ENCODE measurements at regions not wholly inside any gene's neighbourhood (a gene's known extent, or its start where the extent isn't known, plus 50 kb on each side); places are given as distances from the start of the nearest gene placed in this dataset.
"Not testable (repeated sequence)": the region's sequence is repeated elsewhere in the genome, so short reads cannot be mapped to it uniquely, and the experiment has no call there.

DNA sequence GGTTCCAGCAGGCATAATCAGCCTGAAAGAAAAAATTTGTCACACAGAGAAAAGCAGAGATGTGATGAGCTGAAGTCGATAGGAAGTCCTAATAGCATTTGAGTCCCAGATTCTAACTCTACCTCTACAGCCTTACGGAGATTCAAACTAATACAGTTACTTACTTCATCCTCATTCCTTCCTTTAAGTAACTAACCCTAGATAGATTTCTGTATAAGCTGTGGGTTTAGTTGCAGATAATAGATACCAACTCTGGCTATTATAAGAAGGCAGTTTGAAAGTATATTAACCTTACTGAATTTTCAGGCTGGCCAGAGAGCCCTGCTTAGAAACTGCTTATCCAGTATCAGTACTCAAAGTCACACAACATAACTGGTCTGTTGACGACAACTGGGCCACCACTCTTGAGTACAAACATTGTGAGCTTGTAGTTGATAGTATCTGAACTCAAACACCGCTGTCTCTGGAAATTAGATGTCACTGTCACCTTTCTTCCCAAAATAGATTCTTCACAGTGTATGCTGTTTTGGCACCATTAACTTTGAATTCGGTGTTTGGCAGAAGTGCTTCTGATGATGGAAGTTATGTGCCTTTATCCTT lies 484.3 kb downstream of the DIPK2A start:
- no peak overlapping the region for H3K27ac Mint-ChIP-seq
- no peaks in the 10 kb centered on the region for H3K4me1 Mint-ChIP-seq (ENCODE audit: low read depth)
- H3K4me3 Mint-ChIP-seq = no peak overlapping the region
- H3K36me3 Mint-ChIP-seq (ENCODE audit: low read depth) = no peaks in the 10 kb centered on the region
- H3K9me3 Mint-ChIP-seq = no peaks in the 10 kb centered on the region
- no peaks in the 10 kb centered on the region for H3K27me3 Mint-ChIP-seq (ENCODE audit: low read depth)

GRCh38 chr3:144457758-144458157 lies 486.1 kb downstream of the DIPK2A start:
- H3K4me1 Mint-ChIP-seq (ENCODE audit: low read depth) = no peaks in the 10 kb centered on the region
- H3K27me3 Mint-ChIP-seq (ENCODE audit: low read depth) = no peaks in the 10 kb centered on the region
- H3K36me3 Mint-ChIP-seq (ENCODE audit: low read depth) = no peaks in the 10 kb centered on the region
- no peaks in the 10 kb centered on the region for H3K9me3 Mint-ChIP-seq
- no peak overlapping the region for H3K27ac Mint-ChIP-seq
- no peak overlapping the region for H3K4me3 Mint-ChIP-seq

- no peaks in the 10 kb centered on the region for H3K9me3 Mint-ChIP-seq
- H3K4me1 Mint-ChIP-seq (ENCODE audit: low read depth) = no peaks in the 10 kb centered on the region
- no peaks in the 10 kb centered on the region for H3K36me3 Mint-ChIP-seq (ENCODE audit: low read depth)
Measured at GRCh38 chr3:144458283-144458682, 486.7 kb downstream of the DIPK2A start.

DNA sequence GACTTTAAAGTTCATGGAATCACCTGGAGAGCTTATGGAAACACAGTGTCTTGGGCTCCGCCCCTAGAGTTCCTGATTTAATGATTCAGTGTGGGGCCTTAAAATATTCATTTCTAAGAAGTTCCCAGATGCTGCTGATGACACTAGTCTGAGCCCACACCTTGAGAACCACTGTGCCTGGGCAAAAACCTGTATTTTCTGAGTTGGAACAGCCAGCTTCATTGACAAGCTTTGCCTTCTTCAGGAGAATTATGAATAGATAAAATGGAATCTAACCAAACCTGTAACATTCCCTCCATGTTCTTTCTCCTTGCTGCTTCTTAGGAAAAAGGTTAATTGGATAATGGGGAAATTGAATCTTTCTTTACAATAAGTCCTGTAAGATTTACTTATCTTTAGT lies 490.7 kb downstream of the DIPK2A start:
- H3K9me3 Mint-ChIP-seq = no peaks in the 10 kb centered on the region
- no peaks in the 10 kb centered on the region for H3K36me3 Mint-ChIP-seq (ENCODE audit: low read depth)
- no peak overlapping the region for H3K4me3 Mint-ChIP-seq
- no peaks in the 10 kb centered on the region for H3K27me3 Mint-ChIP-seq (ENCODE audit: low read depth)
- H3K4me1 Mint-ChIP-seq (ENCODE audit: low read depth) = no peaks in the 10 kb centered on the region
- no peak overlapping the region for H3K27ac Mint-ChIP-seq

More at GRCh38 chr3:144458283-144458682, 486.7 kb downstream of the DIPK2A start:
- Mint-ChIP-seq H3K27me3 (ENCODE audit: low read depth) (no peaks in the 10 kb centered on the region), H3K4me3 (no peak overlapping the region), H3K27ac (no peak overlapping the region)

- Mint-ChIP-seq H3K4me3 (no peak overlapping the region), H3K27me3 (ENCODE audit: low read depth) (no peaks in the 10 kb centered on the region), H3K36me3 (ENCODE audit: low read depth) (no peaks in the 10 kb centered on the region), H3K4me1 (ENCODE audit: low read depth) (no peaks in the 10 kb centered on the region), H3K27ac (no peak overlapping the region), H3K9me3 (no peaks in the 10 kb centered on the region)
Measured at GRCh38 chr3:144463911-144464310, 492.3 kb downstream of the DIPK2A start.

DNA sequence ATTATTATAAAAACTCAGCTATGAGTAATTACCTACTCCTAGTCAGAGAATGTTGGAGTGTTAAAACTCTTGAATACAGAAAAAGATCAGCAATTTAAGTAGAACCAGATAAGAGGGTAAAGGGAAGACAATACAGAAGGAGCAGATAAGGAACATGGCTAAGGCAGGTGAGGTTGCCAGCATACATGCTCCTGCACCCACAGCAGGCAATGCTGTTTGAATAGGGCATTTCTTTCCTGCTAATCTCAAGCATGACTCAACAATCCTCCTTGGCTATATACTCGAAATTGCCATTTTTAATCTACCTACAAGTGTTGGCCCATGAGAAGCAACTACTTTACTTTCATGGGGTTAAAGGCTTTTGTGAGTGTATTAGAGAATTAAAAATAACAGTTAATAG lies 494.5 kb downstream of the DIPK2A start:
- Mint-ChIP-seq H3K36me3 (ENCODE audit: low read depth) (no peaks in the 10 kb centered on the region), H3K4me1 (ENCODE audit: low read depth) (no peaks in the 10 kb centered on the region)

DNA sequence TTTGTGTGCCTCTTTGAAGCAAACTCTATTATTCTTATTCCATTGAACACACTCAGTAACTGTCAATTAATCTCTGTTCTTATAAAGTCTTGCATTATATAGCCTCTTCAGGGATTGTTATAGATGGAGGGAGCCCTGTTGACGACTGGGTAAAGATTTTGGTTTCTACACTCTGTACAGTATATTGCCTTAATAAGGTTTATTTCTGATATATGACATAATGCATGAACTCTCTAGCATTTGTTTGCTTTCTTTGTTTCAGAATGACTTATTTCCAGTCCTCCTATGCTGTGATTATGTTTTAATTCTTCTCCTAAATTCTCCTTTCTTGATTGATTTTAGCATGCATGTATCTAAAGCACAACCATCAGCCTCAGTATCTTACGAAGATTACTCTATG lies 494.9 kb downstream of the DIPK2A start:
- H3K36me3 Mint-ChIP-seq (ENCODE audit: low read depth) = no peaks in the 10 kb centered on the region
- H3K27ac Mint-ChIP-seq = no peak overlapping the region
- no peak overlapping the region for H3K4me3 Mint-ChIP-seq
- H3K4me1 Mint-ChIP-seq (ENCODE audit: low read depth) = no peaks in the 10 kb centered on the region
- no peaks in the 10 kb centered on the region for H3K9me3 Mint-ChIP-seq
- H3K27me3 Mint-ChIP-seq (ENCODE audit: low read depth) = no peaks in the 10 kb centered on the region

More for the DNA sequence above, 494.5 kb downstream of the DIPK2A start:
- Mint-ChIP-seq H3K27ac (no peak overlapping the region), H3K9me3 (no peaks in the 10 kb centered on the region), H3K27me3 (ENCODE audit: low read depth) (no peaks in the 10 kb centered on the region), H3K4me3 (no peak overlapping the region)

DNA sequence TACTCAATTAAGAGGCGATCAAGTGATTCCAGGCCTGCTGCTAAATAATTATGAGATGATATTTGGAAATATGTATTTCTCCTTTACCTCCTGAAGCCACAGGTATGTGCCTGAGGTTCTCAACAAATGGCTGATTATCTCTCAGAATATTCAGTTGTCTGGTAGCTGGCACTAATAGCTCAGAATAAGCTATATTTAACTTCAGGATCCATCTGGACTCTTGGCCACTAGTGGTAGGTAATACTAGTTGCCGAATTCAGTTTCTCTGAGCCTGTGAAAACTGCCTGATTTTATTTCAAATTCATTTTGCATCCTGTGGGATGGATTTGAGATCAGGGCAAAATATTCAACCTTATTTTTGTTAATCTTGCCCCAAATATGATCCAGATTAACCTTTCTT lies 499.0 kb downstream of the DIPK2A start:
- Mint-ChIP-seq H3K27ac (no peak overlapping the region), H3K36me3 (ENCODE audit: low read depth) (no peaks in the 10 kb centered on the region), H3K4me3 (no peak overlapping the region), H3K27me3 (ENCODE audit: low read depth) (no peaks in the 10 kb centered on the region), H3K4me1 (ENCODE audit: low read depth) (no peaks in the 10 kb centered on the region), H3K9me3 (no peaks in the 10 kb centered on the region)

DNA sequence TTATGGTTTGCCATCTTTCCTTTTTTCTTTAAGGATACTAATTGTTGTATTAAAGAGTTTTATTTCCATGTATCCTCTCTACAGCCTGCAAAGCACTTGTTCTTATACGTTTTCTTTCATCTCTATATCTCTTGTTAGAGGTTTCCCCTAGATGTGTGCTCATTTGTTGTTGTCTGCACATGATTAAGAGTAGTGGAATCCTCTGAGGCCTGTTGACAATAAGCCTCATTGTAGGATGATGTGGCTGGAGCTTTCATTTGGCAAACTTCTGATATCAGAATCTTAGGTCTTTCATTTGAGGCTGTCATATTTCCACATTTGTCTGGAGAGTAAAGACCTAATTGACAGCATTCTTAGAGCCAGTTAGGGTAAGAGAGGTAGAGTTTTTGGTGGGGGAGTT lies 506.0 kb downstream of the DIPK2A start:
- H3K4me1 Mint-ChIP-seq (ENCODE audit: low read depth) = no peaks in the 10 kb centered on the region
- no peaks in the 10 kb centered on the region for H3K27me3 Mint-ChIP-seq (ENCODE audit: low read depth)
- no peaks in the 10 kb centered on the region for H3K36me3 Mint-ChIP-seq (ENCODE audit: low read depth)
- H3K4me3 Mint-ChIP-seq = no peak overlapping the region
- H3K9me3 Mint-ChIP-seq = no peaks in the 10 kb centered on the region
- H3K27ac Mint-ChIP-seq = no peak overlapping the region

DNA sequence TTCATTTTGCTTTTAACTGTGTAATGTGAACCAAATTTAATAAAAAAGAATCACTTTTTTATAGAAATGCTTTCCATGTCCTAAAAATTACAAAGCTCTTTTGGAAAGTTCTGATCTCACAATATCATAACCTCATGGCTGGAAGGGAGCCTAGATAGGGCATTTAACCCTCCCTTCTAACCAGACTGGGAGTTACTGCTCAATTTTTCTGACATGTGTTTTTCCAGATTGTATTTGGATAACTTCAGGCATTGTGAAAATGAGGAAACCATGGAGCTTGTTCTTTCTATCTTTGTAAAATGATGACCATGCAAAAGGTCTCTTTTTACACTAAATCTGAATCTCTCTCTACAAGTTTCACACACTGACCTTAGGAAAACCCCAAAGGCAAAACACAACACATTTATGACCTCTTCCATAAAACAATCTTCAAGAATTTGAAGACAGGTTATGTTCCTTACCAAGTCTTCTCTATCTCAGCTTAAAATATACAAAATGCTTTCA lies 508.8 kb downstream of the DIPK2A start:
- H3K4me3 Mint-ChIP-seq = no peak overlapping the region
- no peak overlapping the region for H3K27ac Mint-ChIP-seq
- no peaks in the 10 kb centered on the region for H3K36me3 Mint-ChIP-seq (ENCODE audit: low read depth)
- no peaks in the 10 kb centered on the region for H3K4me1 Mint-ChIP-seq (ENCODE audit: low read depth)
- no peaks in the 10 kb centered on the region for H3K9me3 Mint-ChIP-seq
- no peaks in the 10 kb centered on the region for H3K27me3 Mint-ChIP-seq (ENCODE audit: low read depth)

DNA sequence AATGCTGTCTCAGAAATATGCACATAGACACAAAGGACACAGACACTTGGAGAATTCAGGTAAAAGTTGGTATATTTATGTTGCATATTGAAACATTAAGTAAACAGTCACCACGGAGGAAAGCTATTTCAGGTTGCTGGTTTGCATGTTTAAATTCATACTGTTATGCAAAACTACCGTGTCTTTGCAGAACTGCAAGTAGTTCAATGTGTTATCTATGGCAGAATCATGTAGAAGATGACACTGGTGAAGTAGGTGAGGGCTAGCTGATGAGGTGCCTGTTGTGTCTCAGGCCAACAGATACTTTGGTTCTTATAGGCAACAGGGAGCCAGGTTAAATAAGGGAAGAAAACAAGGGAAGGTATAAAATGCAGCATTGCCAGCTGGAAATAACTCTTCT lies 511.3 kb downstream of the DIPK2A start:
- H3K27me3 Mint-ChIP-seq (ENCODE audit: low read depth) = no peaks in the 10 kb centered on the region
- H3K4me3 Mint-ChIP-seq = no peak overlapping the region
- H3K4me1 Mint-ChIP-seq (ENCODE audit: low read depth) = no peaks in the 10 kb centered on the region
- no peaks in the 10 kb centered on the region for H3K36me3 Mint-ChIP-seq (ENCODE audit: low read depth)
- no peak overlapping the region for H3K27ac Mint-ChIP-seq
- H3K9me3 Mint-ChIP-seq = no peaks in the 10 kb centered on the region

- H3K36me3 Mint-ChIP-seq (ENCODE audit: low read depth) = no peaks in the 10 kb centered on the region
- no peak overlapping the region for H3K27ac Mint-ChIP-seq
- no peaks in the 10 kb centered on the region for H3K4me1 Mint-ChIP-seq (ENCODE audit: low read depth)
- H3K9me3 Mint-ChIP-seq = no peaks in the 10 kb centered on the region
- no peak overlapping the region for H3K4me3 Mint-ChIP-seq
- no peaks in the 10 kb centered on the region for H3K27me3 Mint-ChIP-seq (ENCODE audit: low read depth)
Measured at GRCh38 chr3:144487011-144487410, 515.4 kb downstream of the DIPK2A start.

DNA sequence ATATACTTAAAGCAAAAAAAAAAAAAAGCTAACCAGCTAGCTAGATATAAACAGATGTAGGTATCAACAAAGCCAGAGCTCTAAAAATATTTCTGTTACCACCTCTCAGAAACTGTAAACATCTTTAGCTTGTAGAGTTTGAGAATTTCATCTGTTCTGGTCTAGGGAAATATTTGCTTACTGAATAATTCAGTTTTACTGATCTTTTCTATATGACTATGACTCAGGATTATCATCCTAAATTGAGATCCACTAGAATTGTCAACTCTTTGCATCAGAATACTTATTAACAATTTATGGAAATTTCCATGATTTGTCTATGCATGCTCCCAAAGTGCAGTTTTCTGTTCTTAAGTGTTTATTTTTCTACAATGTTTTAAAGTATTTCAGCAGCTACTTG lies 517.3 kb downstream of the DIPK2A start:
- no peaks in the 10 kb centered on the region for H3K27me3 Mint-ChIP-seq (ENCODE audit: low read depth)
- H3K4me3 Mint-ChIP-seq = no peak overlapping the region
- H3K27ac Mint-ChIP-seq = no peak overlapping the region
- H3K9me3 Mint-ChIP-seq = no peaks in the 10 kb centered on the region
- H3K36me3 Mint-ChIP-seq (ENCODE audit: low read depth) = no peaks in the 10 kb centered on the region
- H3K4me1 Mint-ChIP-seq (ENCODE audit: low read depth) = no peaks in the 10 kb centered on the region

DNA sequence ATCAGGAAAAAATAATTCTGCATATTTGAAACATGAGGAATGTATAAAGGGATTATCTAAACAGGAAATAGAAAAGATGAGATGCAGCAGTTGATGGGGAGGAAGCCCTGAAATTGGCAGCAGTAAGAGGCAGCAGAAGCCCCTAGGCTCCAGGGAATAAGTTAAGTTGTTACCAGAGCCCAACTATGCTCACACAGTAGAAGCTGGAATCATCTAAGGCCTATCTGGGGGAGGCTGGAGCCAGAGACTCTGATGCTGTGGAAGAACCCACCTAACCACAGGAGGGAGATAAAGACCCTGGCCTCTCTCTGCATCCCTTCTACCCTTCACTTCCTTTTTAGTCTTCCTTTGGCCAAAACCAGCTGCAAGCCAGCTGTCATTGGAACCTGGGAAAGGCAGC lies 519.7 kb downstream of the DIPK2A start:
- no peak overlapping the region for H3K4me3 Mint-ChIP-seq
- peaks cover 2% of the 10 kb centered on the region for H3K9me3 Mint-ChIP-seq
- H3K36me3 Mint-ChIP-seq (ENCODE audit: low read depth) = no peaks in the 10 kb centered on the region
- H3K27ac Mint-ChIP-seq = no peak overlapping the region
- no peaks in the 10 kb centered on the region for H3K4me1 Mint-ChIP-seq (ENCODE audit: low read depth)
- no peaks in the 10 kb centered on the region for H3K27me3 Mint-ChIP-seq (ENCODE audit: low read depth)

GRCh38 chr3:144494651-144495050 lies 523.0 kb downstream of the DIPK2A start:
- H3K36me3 Mint-ChIP-seq (ENCODE audit: low read depth); H3K27me3 Mint-ChIP-seq (ENCODE audit: low read depth); H3K4me3 Mint-ChIP-seq; H3K9me3 Mint-ChIP-seq; H3K4me1 Mint-ChIP-seq (ENCODE audit: low read depth); H3K27ac Mint-ChIP-seq: not testable (repeated sequence)
